CD4-positive, CD25-positive, alpha-beta regulatory T cell (primary cell): ENCODE measurements at regions not wholly inside any gene's neighbourhood (a gene's known extent, or its start where the extent isn't known, plus 50 kb on each side); places are given as distances from the start of the nearest gene placed in this dataset.

Experiments
- ATAC-seq, 2 donors: fragments of 150-1000 bp; cut with Tn5 transposase; one replicate each; pipeline ENCODE4 v1.10.0; 2021; ENCODE audit warnings: low read depth in 2 of 2, moderate number of reproducible peaks in 2 of 2, moderate library complexity in 1 of 2
- DNase-seq, 3 donors: peaks; one replicate each; pipeline versions ENCODE4 v3.0.0 to v3.0.0-alpha.2; 2012 to 2022; ENCODE audit warnings: mixed read lengths in 1 of 3
- H3K27ac ChIP-seq: one replicate; pipeline ENCODE4 v1.7.0; 2013; ENCODE audit warnings: mild to moderate bottlenecking, low read length; ENCODE audit not compliant: insufficient read depth, poor library complexity, severe bottlenecking
- H3K27me3 ChIP-seq: one replicate; pipeline ENCODE4 v1.7.0; 2013; ENCODE audit warnings: low read length; ENCODE audit not compliant: control insufficient read depth, insufficient read depth
- H3K36me3 ChIP-seq: one replicate; pipeline ENCODE4 v1.7.0; 2013; ENCODE audit warnings: mild to moderate bottlenecking, low read length, moderate library complexity; ENCODE audit not compliant: control insufficient read depth, insufficient read depth
- H3K4me1 ChIP-seq: 2 replicates; pipeline ENCODE4 v1.7.0; 2013; ENCODE audit warnings: mild to moderate bottlenecking, low read length; ENCODE audit not compliant: insufficient read depth, control insufficient read depth, poor library complexity, severe bottlenecking
- H3K4me3 ChIP-seq: one replicate; pipeline ENCODE4 v1.7.0; 2013; ENCODE audit warnings: low read depth, mild to moderate bottlenecking, low read length, moderate library complexity
- H3K9me3 ChIP-seq, 2 experiments: 1 replicate in 1 of 2; 2 replicates in 1 of 2; pipeline ENCODE4 v1.7.0; 2013; ENCODE audit warnings: low read length in 2 of 2, mild to moderate bottlenecking in 1 of 2, moderate library complexity in 1 of 2; ENCODE audit not compliant: control insufficient read depth in 2 of 2
- H3K27ac Mint-ChIP-seq, 3 donors: one replicate each; pipeline ENCODE4 v1.8.0; 2020 to 2022; ENCODE audit warnings: mild to moderate bottlenecking in 3 of 3, mixed read lengths in 3 of 3, moderate library complexity in 2 of 3
- H3K27me3 Mint-ChIP-seq: one replicate; pipeline ENCODE4 v1.8.0; 2022; ENCODE audit warnings: mild to moderate bottlenecking, mixed read lengths
- H3K36me3 Mint-ChIP-seq: one replicate; pipeline ENCODE4 v1.8.0; 2020; ENCODE audit warnings: mixed read lengths
- H3K4me1 Mint-ChIP-seq, 4 donors: one replicate each; pipeline ENCODE4 v1.8.0; 2020 to 2022; ENCODE audit warnings: mixed read lengths in 4 of 4, mild to moderate bottlenecking in 1 of 4
- H3K4me3 Mint-ChIP-seq, 4 donors: one replicate each; pipeline ENCODE4 v1.8.0; 2020 to 2022; ENCODE audit warnings: mild to moderate bottlenecking in 4 of 4, mixed read lengths in 4 of 4, moderate library complexity in 3 of 4
- H3K9me3 Mint-ChIP-seq, 7 donors: one replicate each; pipeline ENCODE4 v1.8.0; 2020 to 2022; ENCODE audit warnings: mixed read lengths in 7 of 7, mild to moderate bottlenecking in 3 of 7, moderate library complexity in 2 of 7

DNA sequence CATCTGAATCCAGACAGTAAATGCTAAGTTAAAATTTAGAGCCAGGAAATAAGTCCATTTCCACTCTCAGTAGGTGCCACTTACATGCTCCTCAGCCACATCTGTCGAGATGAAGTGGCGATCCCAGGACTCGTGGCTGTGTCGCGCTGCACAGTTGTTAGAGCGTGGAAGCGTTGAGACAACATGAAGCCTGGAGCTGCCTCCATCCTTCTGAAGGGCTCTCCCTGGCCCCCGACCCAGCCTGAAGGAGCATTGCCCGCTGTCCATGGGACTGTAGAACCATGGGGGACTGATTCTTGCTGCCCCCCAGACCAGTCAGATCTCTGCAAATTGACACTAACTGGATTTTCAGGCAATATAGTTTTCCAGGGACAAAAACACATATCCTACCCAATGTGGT lies 58.9 kb downstream of the IRX1 start:
- H3K4me1 ChIP-seq = no peaks in the 10 kb centered on the region
- Mint-ChIP-seq H3K9me3 (peaks cover 0 to 12% (median 4%) of the 10 kb centered on the region in 7 donors), H3K27me3 (no peaks in the 10 kb centered on the region), H3K4me1 (no peaks in the 10 kb centered on the region), H3K4me3 (no peak overlapping the region), H3K36me3 (no peaks in the 10 kb centered on the region), H3K27ac (no peak overlapping the region)
- no peaks in the 10 kb centered on the region for H3K27me3 ChIP-seq
- no peaks in the 10 kb centered on the region for H3K9me3 ChIP-seq
- no peaks in the 10 kb centered on the region for H3K36me3 ChIP-seq
- ATAC-seq (no peak), DNase-seq (no peak)
- H3K4me3 ChIP-seq = no peak overlapping the region
- H3K27ac ChIP-seq = no peak overlapping the region

DNA sequence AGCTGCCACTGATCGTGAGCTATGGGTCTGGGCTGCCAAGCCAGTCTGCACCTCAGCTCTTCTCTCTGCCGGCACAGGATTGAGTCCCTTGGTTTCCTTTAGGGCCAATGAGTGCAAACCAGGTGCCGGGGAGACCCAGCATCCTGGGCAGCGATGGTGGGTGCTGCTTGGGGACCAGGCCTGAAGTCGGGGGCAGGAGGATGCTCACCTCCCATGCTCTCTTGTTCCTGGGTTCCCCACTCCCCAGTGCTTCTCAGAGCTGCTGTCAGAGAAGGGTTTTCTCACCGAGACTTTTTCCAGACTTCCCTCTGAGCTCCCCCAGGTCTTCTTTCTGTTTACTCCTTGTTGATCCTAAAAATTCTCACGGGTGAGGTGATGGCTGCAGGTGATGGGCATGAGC lies 61.2 kb downstream of the IRX1 start:
- H3K27ac Mint-ChIP-seq = no peak overlapping the region
- H3K4me3 Mint-ChIP-seq = no peak overlapping the region
- DNase-seq = no peak
- no peaks in the 10 kb centered on the region for H3K27me3 ChIP-seq
- no peaks in the 10 kb centered on the region for H3K36me3 ChIP-seq
- H3K9me3 ChIP-seq = no peaks in the 10 kb centered on the region
- no peaks in the 10 kb centered on the region for H3K36me3 Mint-ChIP-seq
- H3K4me3 ChIP-seq = no peak overlapping the region
- no peak overlapping the region for H3K27ac ChIP-seq
- no peaks in the 10 kb centered on the region for H3K27me3 Mint-ChIP-seq
- no peaks in the 10 kb centered on the region for H3K4me1 ChIP-seq
- peaks cover 0 to 6% (median 3%) of the 10 kb centered on the region in 7 donors for H3K9me3 Mint-ChIP-seq
- H3K4me1 Mint-ChIP-seq = no peaks in the 10 kb centered on the region
- ATAC-seq = no peak

DNA sequence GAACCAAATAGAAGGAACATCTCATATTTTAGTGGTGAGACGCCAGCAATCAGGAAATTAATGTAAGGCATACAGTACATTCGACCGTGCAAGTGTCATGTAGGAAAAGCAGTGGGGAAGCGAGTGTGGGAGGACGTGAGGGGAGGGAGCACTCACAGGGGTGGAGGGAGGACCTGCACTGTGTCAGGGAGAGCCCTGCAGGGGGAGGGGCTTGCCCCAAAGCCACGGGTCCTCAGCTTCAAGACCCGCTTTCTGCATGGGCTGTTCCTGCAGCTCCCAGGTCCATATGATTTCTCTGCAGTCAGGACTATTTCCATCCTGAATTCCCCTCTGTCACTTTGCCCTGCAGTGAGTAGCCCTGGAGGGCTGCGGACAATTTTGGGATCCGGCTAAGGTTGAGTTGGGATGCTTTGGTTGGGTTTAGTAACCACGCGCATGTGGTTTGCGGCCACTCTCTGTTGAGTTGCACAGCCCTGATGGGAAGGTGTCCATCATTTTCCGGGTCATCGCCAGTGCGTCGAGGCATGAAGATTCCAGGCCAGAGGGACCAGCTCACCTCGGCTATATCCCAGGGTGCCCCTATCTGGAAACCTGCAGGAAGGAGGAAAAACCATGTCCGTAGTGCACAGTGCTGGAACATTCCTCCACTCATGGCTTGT lies 61.9 kb downstream of the IRX1 start:
- Mint-ChIP-seq H3K36me3 (no peaks in the 10 kb centered on the region), H3K27me3 (no peaks in the 10 kb centered on the region), H3K27ac (no peak overlapping the region), H3K4me1 (no peaks in the 10 kb centered on the region), H3K4me3 (peak overlapping the region in 1 of 4 donors; percentile 70), H3K9me3 (peaks cover 0 to 4% (median 2%) of the 10 kb centered on the region in 7 donors)
- no peak for ATAC-seq
- no peaks in the 10 kb centered on the region for H3K4me1 ChIP-seq
- DNase-seq = no peak
- no peak overlapping the region for H3K27ac ChIP-seq
- no peak overlapping the region for H3K4me3 ChIP-seq
- H3K36me3 ChIP-seq = no peaks in the 10 kb centered on the region
- no peaks in the 10 kb centered on the region for H3K9me3 ChIP-seq
- H3K27me3 ChIP-seq = no peaks in the 10 kb centered on the region

DNA sequence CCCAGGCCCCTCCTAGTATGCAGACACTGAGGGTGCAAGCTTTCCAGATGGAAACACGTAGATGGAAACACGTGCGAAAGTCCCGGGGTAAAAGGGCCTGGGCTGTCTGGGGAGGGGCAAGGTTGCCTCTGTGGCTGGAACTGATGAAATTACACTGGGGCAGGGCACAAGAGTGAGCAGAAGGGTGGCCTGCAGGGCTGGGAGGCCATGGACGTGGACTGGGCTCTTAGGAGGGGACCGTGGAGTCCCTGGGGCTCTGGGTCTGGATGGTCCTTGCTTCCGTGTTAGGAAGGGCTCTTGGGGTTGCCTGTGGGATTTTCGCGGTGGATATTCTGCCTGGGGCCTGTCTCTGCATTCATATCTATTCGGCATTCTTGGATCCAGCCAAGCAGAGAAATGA lies 63.3 kb downstream of the IRX1 start:
- Histone ChIP-seq H3K4me3 (no peak overlapping the region), H3K27me3 (no peaks in the 10 kb centered on the region), H3K36me3 (no peaks in the 10 kb centered on the region), H3K9me3 (no peaks in the 10 kb centered on the region), H3K27ac (no peak overlapping the region), H3K4me1 (no peaks in the 10 kb centered on the region)
- H3K4me1 Mint-ChIP-seq = no peaks in the 10 kb centered on the region
- DNase-seq (no peak), ATAC-seq (no peak)
- peaks cover 0 to 6% (median 2%) of the 10 kb centered on the region in 7 donors for H3K9me3 Mint-ChIP-seq
- no peak overlapping the region for H3K4me3 Mint-ChIP-seq
- no peak overlapping the region for H3K27ac Mint-ChIP-seq
- no peaks in the 10 kb centered on the region for H3K36me3 Mint-ChIP-seq
- H3K27me3 Mint-ChIP-seq = no peaks in the 10 kb centered on the region

DNA sequence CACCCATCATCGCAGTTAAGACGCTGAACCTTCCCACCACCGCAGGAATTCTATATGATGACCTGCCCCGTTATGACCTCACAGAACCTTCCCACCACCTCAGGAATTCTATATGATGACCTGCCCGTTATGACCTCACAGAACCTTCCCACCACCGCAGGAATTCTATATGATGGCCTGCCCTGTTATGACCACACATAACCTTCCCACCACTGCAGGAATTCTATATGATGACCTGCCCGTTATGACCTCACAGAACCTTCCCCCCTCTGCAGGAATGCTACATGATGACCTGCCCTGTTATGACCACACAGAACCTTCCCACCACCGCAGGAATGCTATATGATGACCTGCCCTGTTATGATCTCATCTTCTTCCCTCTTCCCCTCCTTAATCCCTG lies 64.3 kb downstream of the IRX1 start:
- no peak for ATAC-seq
- no peaks in the 10 kb centered on the region for H3K36me3 Mint-ChIP-seq

DNA sequence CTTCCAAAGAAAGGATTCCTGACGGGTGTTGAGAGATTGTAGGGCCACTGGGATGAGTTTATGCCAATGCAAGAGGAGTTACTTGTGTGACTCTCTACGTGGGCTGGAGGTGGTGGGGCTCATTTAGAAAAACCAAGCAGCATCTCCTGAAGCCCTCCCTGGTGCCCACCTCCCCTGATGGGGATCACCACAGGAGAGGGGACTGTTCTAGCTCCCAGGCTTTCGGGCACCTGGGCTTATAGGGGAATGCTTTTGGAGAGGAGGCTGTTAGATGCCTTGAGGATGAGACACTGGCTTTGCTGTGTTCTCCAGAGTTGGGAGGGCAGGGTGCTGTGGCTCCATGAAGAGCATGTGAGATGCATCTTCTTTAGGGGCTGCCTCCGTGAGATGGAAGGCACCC lies 65.0 kb downstream of the IRX1 start:
- Mint-ChIP-seq H3K9me3 (peaks cover 0 to 8% (median 2%) of the 10 kb centered on the region in 7 donors), H3K27me3 (no peaks in the 10 kb centered on the region), H3K36me3 (no peaks in the 10 kb centered on the region), H3K4me3 (no peak overlapping the region), H3K4me1 (no peaks in the 10 kb centered on the region), H3K27ac (no peak overlapping the region)
- no peak for DNase-seq
- Histone ChIP-seq H3K9me3 (no peaks in the 10 kb centered on the region), H3K27ac (no peak overlapping the region), H3K27me3 (no peaks in the 10 kb centered on the region), H3K4me1 (no peaks in the 10 kb centered on the region), H3K36me3 (no peaks in the 10 kb centered on the region), H3K4me3 (no peak overlapping the region)
- no peak for ATAC-seq

More for the DNA sequence above, 64.3 kb downstream of the IRX1 start:
- Histone ChIP-seq H3K27me3 (no peaks in the 10 kb centered on the region), H3K27ac (no peak overlapping the region), H3K9me3 (no peaks in the 10 kb centered on the region), H3K4me3 (no peak overlapping the region), H3K36me3 (no peaks in the 10 kb centered on the region), H3K4me1 (no peaks in the 10 kb centered on the region)
- DNase-seq = no peak
- Mint-ChIP-seq H3K27ac (no peak overlapping the region), H3K9me3 (peaks cover 0 to 6% (median 2%) of the 10 kb centered on the region in 7 donors), H3K4me1 (no peaks in the 10 kb centered on the region), H3K27me3 (no peaks in the 10 kb centered on the region), H3K4me3 (no peak overlapping the region)

DNA sequence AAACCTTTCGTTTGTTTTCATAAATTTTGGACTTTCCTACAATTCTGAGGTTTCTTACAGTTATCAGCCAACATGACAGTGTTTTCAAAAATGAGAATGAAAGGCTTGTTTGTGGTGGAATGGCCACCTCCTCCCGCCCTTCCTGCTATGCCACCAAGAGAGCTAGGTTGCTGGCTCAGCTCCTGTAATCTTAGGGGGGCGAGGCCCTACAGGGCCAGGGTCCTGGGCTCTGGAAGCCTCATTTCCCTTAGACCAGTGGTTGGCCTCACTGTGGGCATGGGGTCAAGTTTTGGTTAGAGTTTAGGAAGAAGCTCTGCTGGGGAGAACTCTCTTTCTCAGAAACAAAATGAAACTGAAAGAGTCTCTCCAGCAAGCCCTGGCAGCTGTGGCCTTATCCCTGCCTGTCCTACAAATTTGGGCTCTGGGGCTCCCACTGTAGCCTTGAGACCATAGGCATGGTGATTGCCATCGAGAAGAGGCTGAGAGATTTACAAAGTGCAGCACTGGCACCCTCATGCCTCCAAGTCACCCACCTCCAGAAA lies 66.2 kb downstream of the IRX1 start:
- Histone ChIP-seq H3K4me1 (no peaks in the 10 kb centered on the region), H3K27me3 (no peaks in the 10 kb centered on the region), H3K4me3 (no peak overlapping the region), H3K27ac (no peak overlapping the region), H3K9me3 (no peaks in the 10 kb centered on the region), H3K36me3 (no peaks in the 10 kb centered on the region)
- Mint-ChIP-seq H3K36me3 (peaks cover 4% of the 10 kb centered on the region), H3K4me1 (no peaks in the 10 kb centered on the region), H3K4me3 (no peak overlapping the region), H3K9me3 (peaks cover 0 to 13% (median 5%) of the 10 kb centered on the region in 7 donors), H3K27ac (no peak overlapping the region), H3K27me3 (no peaks in the 10 kb centered on the region)
- no peak for DNase-seq
- no peak for ATAC-seq

DNA sequence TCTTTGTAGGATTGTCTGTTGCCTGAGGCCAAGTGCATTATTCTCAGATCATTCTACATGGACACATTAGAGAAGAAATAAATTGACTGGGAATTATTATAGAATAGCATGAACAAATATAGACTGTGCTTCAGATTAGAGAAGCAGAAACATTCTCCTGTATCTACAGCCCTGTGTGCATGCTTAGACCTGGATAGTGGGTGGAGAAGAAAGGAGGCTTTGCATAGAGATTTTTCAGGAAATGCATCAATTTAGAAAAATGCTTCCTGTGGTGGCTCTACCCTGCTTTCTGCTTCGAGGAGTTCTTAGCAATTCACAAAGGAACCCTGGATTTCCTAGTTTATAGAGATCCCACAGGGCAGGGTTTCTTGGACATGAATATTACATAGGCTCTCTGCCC lies 66.7 kb downstream of the IRX1 start:
- H3K27me3 ChIP-seq = no peaks in the 10 kb centered on the region

More for the DNA sequence above, 66.7 kb downstream of the IRX1 start:
- Histone ChIP-seq H3K27ac (no peak overlapping the region), H3K36me3 (no peaks in the 10 kb centered on the region), H3K4me3 (no peak overlapping the region), H3K9me3 (no peaks in the 10 kb centered on the region), H3K4me1 (no peaks in the 10 kb centered on the region)
- Mint-ChIP-seq H3K27me3 (no peaks in the 10 kb centered on the region), H3K27ac (no peak overlapping the region), H3K4me3 (no peak overlapping the region), H3K36me3 (peaks cover 4% of the 10 kb centered on the region), H3K4me1 (no peaks in the 10 kb centered on the region), H3K9me3 (peaks cover 2 to 13% (median 3%) of the 10 kb centered on the region in 7 donors)
- ATAC-seq (no peak), DNase-seq (no peak)
